Astrocyte of the cerebellum (primary cell): ENCODE measurements at regions not wholly inside any gene's neighbourhood (a gene's known extent, or its start where the extent isn't known, plus 50 kb on each side); places are given as distances from the start of the nearest gene placed in this dataset.

ENCODE experiments used
- DNase-seq: peaks from one replicate; pipeline ENCODE4 v3.0.0-alpha.2; 2011; ENCODE audit warnings: low read depth
- H3K4me3 ChIP-seq: 2 replicates; pipeline ENCODE4 v1.5.1; 2011; ENCODE audit warnings: mild to moderate bottlenecking, low read depth, low read length, moderate library complexity
- CTCF ChIP-seq: IDR thresholded peaks from 2 replicates; pipeline ENCODE4 v1.5.1; 2012; ENCODE audit warnings: low read length, low read depth, moderate library complexity, mild to moderate bottlenecking; ENCODE audit errors: missing control alignments
- in situ Hi-C: cut with HindIII; loops from 2 replicates; pipeline ENCODE4 v1.10.0; 2017; ENCODE audit warnings: low sequenced_read_pairs

DNA sequence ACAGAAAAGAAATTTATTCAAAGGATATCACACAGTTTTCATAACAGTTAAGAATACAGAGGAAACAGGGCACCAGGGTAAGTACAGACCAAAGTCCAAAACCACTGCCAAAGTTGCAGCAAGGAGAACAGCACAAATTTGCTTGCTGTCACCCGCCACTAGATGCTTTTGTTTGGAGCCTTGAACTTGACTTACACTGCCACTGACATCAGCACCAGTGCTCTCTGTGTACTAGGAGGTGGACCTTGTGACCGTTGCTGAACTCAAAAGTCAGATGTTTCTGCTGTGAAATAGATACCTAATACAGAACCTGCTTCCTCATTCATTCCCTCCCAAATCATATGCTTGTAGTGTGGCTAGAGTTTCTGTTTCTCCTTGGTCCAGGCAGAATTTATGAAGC lies 578.3 kb upstream of the TMEFF2 start:
- in situ Hi-C loops = no loop called here
- no peak overlapping the region for H3K4me3 ChIP-seq
- TF ChIP-seq CTCF = no peak
- DNase-seq = no peak

GRCh38 chr2:192749611-192750200 lies 555.0 kb upstream of the TMEFF2 start:
- in situ Hi-C loops = no loop called here
- no peak for DNase-seq
- TF ChIP-seq CTCF = peak; percentile 18
- H3K4me3 ChIP-seq = no peak overlapping the region

GRCh38 chr2:192741889-192742288 lies 547.2 kb upstream of the TMEFF2 start:
- no peak for DNase-seq
- in situ Hi-C loops = no loop called here

DNA sequence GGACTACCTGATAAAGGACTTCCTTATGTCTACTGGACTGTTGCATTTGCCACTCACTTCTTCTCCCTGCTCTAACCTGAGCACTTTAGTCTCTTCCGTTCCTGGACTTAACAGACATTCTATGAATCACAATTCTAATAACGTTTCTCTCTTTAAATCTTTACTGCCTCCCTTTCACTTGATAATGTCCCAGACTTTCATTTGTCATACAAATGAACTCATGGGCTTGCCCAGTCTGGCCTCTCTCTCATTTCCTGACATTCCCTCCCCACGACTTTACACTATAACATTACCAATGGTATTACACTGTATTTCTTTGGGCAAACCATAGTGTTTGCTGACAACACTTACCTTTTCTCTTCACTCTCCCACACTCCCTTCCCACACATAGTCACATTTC lies 540.7 kb upstream of the TMEFF2 start:
- no peak for DNase-seq
- in situ Hi-C loops = no loop called here
- H3K4me3 ChIP-seq = no peak overlapping the region
- no peak for TF ChIP-seq CTCF

More at GRCh38 chr2:192741889-192742288, 547.2 kb upstream of the TMEFF2 start:
- peak; percentile 35 for TF ChIP-seq CTCF
- H3K4me3 ChIP-seq = no peak overlapping the region

- in situ Hi-C loops = no loop called here
- TF ChIP-seq CTCF = no peak
- no peak overlapping the region for H3K4me3 ChIP-seq
- no peak for DNase-seq
Observed at GRCh38 chr2:192729369-192729768, 534.6 kb upstream of the TMEFF2 start.

- H3K4me3 ChIP-seq = no peak overlapping the region
- TF ChIP-seq CTCF = no peak
- DNase-seq = no peak
- in situ Hi-C loops = no loop called here
Observed at GRCh38 chr2:192725991-192726390, 531.3 kb upstream of the TMEFF2 start.

GRCh38 chr2:192719629-192720028 lies 524.9 kb upstream of the TMEFF2 start:
- TF ChIP-seq CTCF = no peak
- DNase-seq = no peak
- in situ Hi-C loops = no loop called here
- no peak overlapping the region for H3K4me3 ChIP-seq
